Kidney (tissue), 13 donors: ENCODE measurements at regions not wholly inside any gene's neighbourhood (a gene's known extent, or its start where the extent isn't known, plus 50 kb on each side); places are given as distances from the start of the nearest gene placed in this dataset.

Experiments
- DNase-seq, 5 donors: peaks; one replicate each; pipeline ENCODE4 v3.0.0-alpha.2; 2013 to 2020
- FAIRE-seq: peaks from 2 replicates; lab custom pipeline; 2012; peaks lifted over from hg19 to GRCh38; lab: Jason Lieb, UNC
- H3K27ac ChIP-seq, 2 donors: one replicate each; pipeline ENCODE4 v1.7.0; 2013; ENCODE audit warnings: low read depth in 2 of 2, low read length in 2 of 2, inconsistent platforms in 1 of 2
- H3K27me3 ChIP-seq: one replicate; pipeline ENCODE4 v1.7.1; 2013; ENCODE audit warnings: low read length, inconsistent platforms; ENCODE audit not compliant: control insufficient read depth, insufficient read depth
- H3K36me3 ChIP-seq, 3 donors: one replicate each; pipeline versions ENCODE4 v1.7.0 to v1.7.1; 2013; ENCODE audit warnings: low read length in 3 of 3, control low read depth in 1 of 3, inconsistent platforms in 1 of 3; ENCODE audit not compliant: insufficient read depth in 3 of 3, control insufficient read depth in 2 of 3
- H3K4me1 ChIP-seq, 3 donors: one replicate each; pipeline versions ENCODE4 v1.7.0 to v1.7.1; 2013; ENCODE audit warnings: low read length in 3 of 3, inconsistent platforms in 1 of 3, low read depth in 1 of 3; ENCODE audit not compliant: control insufficient read depth in 2 of 3, insufficient read depth in 2 of 3
- H3K4me3 ChIP-seq, 3 donors: one replicate each; pipeline versions ENCODE4 v1.7.0 to v1.8.1; 2013; ENCODE audit warnings: low read length in 3 of 3, control low read depth in 1 of 3, inconsistent platforms in 1 of 3
- H3K9ac ChIP-seq, 3 donors: one replicate each; pipeline versions ENCODE4 v1.7.0 to v1.7.1; 2013; ENCODE audit warnings: low read length in 3 of 3, control low read depth in 1 of 3, inconsistent platforms in 1 of 3
- H3K9me3 ChIP-seq, 3 donors: one replicate each; pipeline versions ENCODE4 v1.7.0 to v1.7.1; 2013; ENCODE audit warnings: low read length in 3 of 3, control low read depth in 1 of 3, inconsistent platforms in 1 of 3; ENCODE audit not compliant: control insufficient read depth in 2 of 3, insufficient read depth in 1 of 3
- CTCF ChIP-seq: IDR thresholded peaks from 3 replicates; pipeline ENCODE4 v1.5.1; 2012; ENCODE audit warnings: mild to moderate bottlenecking, moderate library complexity, borderline replicate concordance; ENCODE audit not compliant: insufficient read depth; ENCODE audit errors: extremely low read depth
- intact Hi-C: fragments of 100-400 bp; cut with DNase I; formaldehyde crosslinking; loops from one replicate; pipeline ENCODE4 v1.11.1; 2022
- donor health status: control.
- donor health status: control.
- donor health status: control.
- donor health status: control.
- donor health status: control.
- donor health status: DM: yes; HTN: yes; CAD: no.
- donor health status: Normal renal cell carcinoma (clear cell type).

GRCh38 chr17:22695228-22695619 is 1002.9 kb downstream of the KCNJ18 start:
- no peak for DNase-seq
- TF ChIP-seq CTCF, result no peak

GRCh38 chr17:22703204-22703603 is 1010.9 kb downstream of the KCNJ18 start:
- intact Hi-C loops, result no loop called here
- TF ChIP-seq CTCF, result no peak
- Histone ChIP-seq H3K9me3 (no peaks in the 10 kb centered on the region), H3K9ac (no peak overlapping the region), H3K27me3 (no peaks in the 10 kb centered on the region), H3K4me3 (no peak overlapping the region), H3K27ac (no peak overlapping the region), H3K4me1 (no peaks in the 10 kb centered on the region), H3K36me3 (no peaks in the 10 kb centered on the region)
- DNase-seq (no peak), FAIRE-seq (no peak)

More at GRCh38 chr17:22695228-22695619, 1002.9 kb downstream of the KCNJ18 start:
- Histone ChIP-seq H3K9me3 (peaks cover 0 to 2% (median 2%) of the 10 kb centered on the region in 3 donors), H3K9ac (no peak overlapping the region), H3K27me3 (no peaks in the 10 kb centered on the region), H3K36me3 (no peaks in the 10 kb centered on the region), H3K4me3 (no peak overlapping the region), H3K4me1 (no peaks in the 10 kb centered on the region), H3K27ac (no peak overlapping the region)
- intact Hi-C loops, result no loop called here
- FAIRE-seq, result no peak

GRCh38 chr17:22703786-22704441 is 1011.6 kb downstream of the KCNJ18 start:
- Histone ChIP-seq H3K36me3 (no peaks in the 10 kb centered on the region), H3K9ac (no peak overlapping the region), H3K9me3 (no peaks in the 10 kb centered on the region), H3K4me1 (no peaks in the 10 kb centered on the region), H3K27ac (no peak overlapping the region), H3K4me3 (no peak overlapping the region), H3K27me3 (no peaks in the 10 kb centered on the region)
- FAIRE-seq (no peak), DNase-seq (no peak)
- TF ChIP-seq CTCF, result no peak
- intact Hi-C loops, result no loop called here

- TF ChIP-seq CTCF, result no peak
- H3K4me1 ChIP-seq, result no peaks in the 10 kb centered on the region
- intact Hi-C loops, result no loop called here
- no peaks in the 10 kb centered on the region for H3K27me3 ChIP-seq
- H3K27ac ChIP-seq, result no peak overlapping the region
- H3K9me3 ChIP-seq, result no peaks in the 10 kb centered on the region
- H3K4me3 ChIP-seq, result no peak overlapping the region
- FAIRE-seq (no peak), DNase-seq (no peak)
- H3K36me3 ChIP-seq, result no peaks in the 10 kb centered on the region
- H3K9ac ChIP-seq, result no peak overlapping the region
These were observed 1012.4 kb downstream of the KCNJ18 start for GRCh38 chr17:22704674-22705073.
